ENCODE measurements at regions not wholly inside any gene's neighbourhood (a gene's known extent, or its start where the extent isn't known, plus 50 kb on each side); places are given as distances from the start of the nearest gene placed in this dataset.

DNA sequence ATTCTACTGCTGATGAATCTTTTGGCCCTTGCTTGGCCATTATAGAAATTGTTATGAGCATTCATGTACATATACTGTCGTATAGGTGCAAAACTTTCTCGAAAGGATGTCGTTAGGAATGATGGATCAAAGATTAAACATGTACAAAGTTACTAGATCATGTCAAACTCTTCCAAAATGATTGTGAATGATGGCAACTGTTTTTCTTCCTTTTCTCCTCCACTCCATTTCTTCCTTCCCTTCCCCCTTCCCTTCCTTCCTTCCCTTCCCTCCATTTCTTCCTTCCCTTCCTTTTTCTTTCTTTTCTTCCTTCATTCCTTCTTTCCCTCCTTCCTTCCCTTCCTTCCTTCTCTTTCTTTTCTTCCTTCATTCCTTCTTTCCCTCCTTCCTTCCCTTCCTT is 973.9 kb downstream of the CDH11 start:
- TF ChIP-seq, protein P1, sequence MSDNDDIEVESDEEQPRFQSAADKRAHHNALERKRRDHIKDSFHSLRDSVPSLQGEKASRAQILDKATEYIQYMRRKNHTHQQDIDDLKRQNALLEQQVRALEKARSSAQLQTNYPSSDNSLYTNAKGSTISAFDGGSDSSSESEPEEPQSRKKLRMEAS (IDR thresholded peaks at IDR 0.05; ENCODE audit: low read depth, low read length): no peak
- TF ChIP-seq EZH2 (IDR thresholded peaks at IDR 0.05; ENCODE audit: borderline replicate concordance, control insufficient read depth, low read depth, low read length) (no peak), SUZ12 (IDR thresholded peaks at IDR 0.05; ENCODE audit: unreplicated experiment) (no peak)
